ENCODE measurements at regions not wholly inside any gene's neighbourhood (a gene's known extent, or its start where the extent isn't known, plus 50 kb on each side); places are given as distances from the start of the nearest gene placed in this dataset.
"Not testable (repeated sequence)": the region's sequence is repeated elsewhere in the genome, so short reads cannot be mapped to it uniquely, and the experiment has no call there.

DNA sequence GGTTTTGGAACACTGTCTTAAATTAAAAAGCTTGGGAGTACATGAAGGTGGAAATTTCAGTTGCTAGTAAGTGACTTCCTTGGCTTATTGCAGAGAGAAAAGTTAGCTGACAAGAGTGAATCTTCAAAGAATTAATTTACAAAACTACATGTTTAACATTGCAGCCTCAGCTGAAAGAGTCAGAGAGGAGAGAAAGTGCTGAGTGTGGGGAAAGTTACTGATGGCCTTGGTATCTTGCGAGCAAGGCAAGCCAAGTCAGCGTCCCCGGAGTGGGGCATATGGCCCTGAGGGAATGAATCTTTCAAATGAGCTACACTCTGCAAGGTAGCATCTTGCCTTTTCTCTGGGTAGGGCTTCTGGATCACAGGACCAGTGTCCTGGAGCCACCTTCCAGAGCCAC lies 131.3 kb downstream of the LPIN1 start:
- Histone ChIP-seq H3K36me3 (no peaks in the 10 kb centered on the region), H3K27me3 (no peaks in the 10 kb centered on the region)
- intact Hi-C loops (cut with DNase I; ENCODE audit: low total_unique reads) = no loop called here

DNA sequence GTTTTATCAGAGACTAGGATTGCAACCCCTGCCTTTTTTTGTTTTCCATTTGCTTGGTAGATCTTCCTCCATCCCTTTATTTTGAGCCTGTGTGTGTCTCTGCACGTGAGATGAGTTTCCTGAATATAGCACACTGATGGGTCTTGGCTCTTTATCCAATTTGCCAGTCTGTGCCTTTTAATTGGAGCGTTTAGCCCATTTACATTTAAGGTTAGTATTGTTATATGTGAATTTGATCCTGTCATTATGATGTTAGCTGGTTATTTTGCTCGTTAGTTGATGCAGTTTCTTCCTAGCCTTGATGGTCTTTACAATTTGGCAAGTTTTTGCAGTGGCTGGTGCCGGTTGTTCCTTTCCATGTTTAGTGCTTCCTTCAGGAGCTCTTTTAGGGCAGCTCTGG lies 138.8 kb downstream of the LPIN1 start:
- DNase-seq; H3K27me3 ChIP-seq; H3K4me1 ChIP-seq; H3K27ac ChIP-seq; intact Hi-C loops (cut with DNase I; ENCODE audit: low total_unique reads); H3K4me3 ChIP-seq; H3K36me3 ChIP-seq: not testable (repeated sequence)
- H3K9me3 ChIP-seq = peaks cover 0 to 16% (median under 1%) of the 10 kb centered on the region in 3 donors

More for the DNA sequence above, 131.3 kb downstream of the LPIN1 start:
- TF ChIP-seq, protein P1, sequence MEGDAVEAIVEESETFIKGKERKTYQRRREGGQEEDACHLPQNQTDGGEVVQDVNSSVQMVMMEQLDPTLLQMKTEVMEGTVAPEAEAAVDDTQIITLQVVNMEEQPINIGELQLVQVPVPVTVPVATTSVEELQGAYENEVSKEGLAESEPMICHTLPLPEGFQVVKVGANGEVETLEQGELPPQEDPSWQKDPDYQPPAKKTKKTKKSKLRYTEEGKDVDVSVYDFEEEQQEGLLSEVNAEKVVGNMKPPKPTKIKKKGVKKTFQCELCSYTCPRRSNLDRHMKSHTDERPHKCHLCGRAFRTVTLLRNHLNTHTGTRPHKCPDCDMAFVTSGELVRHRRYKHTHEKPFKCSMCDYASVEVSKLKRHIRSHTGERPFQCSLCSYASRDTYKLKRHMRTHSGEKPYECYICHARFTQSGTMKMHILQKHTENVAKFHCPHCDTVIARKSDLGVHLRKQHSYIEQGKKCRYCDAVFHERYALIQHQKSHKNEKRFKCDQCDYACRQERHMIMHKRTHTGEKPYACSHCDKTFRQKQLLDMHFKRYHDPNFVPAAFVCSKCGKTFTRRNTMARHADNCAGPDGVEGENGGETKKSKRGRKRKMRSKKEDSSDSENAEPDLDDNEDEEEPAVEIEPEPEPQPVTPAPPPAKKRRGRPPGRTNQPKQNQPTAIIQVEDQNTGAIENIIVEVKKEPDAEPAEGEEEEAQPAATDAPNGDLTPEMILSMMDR (IDR thresholded peaks at IDR 0.05) = no peak
- no peak for DNase-seq
- Histone ChIP-seq H3K4me1 (no peaks in the 10 kb centered on the region), H3K9me3 (no peaks in the 10 kb centered on the region), H3K27ac (no peak overlapping the region), H3K4me3 (no peak overlapping the region)

DNA sequence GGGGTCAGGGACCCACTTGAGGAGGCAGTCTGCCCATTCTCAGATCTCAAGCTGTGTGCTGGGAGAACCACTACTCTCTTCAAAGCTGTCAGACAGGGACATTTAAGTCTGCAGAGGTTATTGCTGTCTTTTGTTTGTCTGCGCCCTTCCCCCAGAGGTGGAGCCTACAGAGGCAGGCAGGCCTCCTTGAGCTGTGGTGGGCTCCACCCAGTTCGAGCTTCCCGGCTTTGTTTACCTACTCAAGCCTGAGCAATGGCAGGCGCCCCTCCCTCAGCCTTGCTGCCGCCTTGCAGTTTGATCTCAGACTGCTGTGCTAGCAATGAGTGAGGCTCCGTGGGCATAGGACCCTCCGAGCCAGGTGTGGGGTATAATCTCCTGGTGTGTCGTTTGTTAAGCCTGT lies 140.5 kb downstream of the LPIN1 start:
- H3K27ac ChIP-seq; H3K4me3 ChIP-seq; H3K4me1 ChIP-seq; DNase-seq; intact Hi-C loops (cut with DNase I; ENCODE audit: low total_unique reads); H3K27me3 ChIP-seq; H3K36me3 ChIP-seq: not testable (repeated sequence)
- peaks cover 0 to 21% (median 3%) of the 10 kb centered on the region in 3 donors for H3K9me3 ChIP-seq

DNA sequence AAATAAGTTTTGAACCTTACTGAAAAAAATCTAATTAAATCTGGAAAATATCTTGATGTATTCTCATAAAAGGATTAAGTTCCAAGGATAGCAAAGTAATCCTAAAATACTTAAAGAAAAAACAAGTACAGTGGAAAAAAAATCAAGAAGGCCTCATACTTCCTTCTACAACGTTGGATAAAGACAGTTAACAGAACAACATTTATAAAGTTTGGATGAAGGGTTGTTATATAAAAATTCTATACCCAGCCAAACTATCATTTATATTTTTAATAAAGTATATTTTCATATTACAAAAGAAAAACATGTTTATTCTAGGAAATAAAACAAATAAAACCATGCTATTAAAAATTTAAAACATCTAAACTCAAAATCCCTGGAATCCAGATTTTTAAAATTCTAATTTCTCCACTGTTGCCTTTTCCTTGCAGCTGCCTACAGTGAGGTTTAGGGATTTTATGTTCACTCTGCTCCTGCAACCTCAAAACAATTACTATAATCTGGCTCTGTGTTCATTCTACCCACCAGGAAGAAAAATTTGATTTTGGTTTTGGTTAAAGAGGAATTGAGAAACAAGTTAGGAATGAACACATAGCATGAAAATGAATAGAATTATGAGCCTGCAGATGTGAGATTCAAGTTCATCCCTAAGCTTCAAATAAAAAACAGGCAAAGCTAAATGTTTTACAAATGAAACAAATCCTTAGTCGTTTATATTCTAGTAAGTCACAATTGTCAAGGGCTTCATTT lies 142.8 kb downstream of the LPIN1 start:
- Histone ChIP-seq H3K4me3 (no peak overlapping the region), H3K27me3 (no peaks in the 10 kb centered on the region), H3K4me1 (no peaks in the 10 kb centered on the region), H3K27ac (no peak overlapping the region), H3K36me3 (no peaks in the 10 kb centered on the region), H3K9me3 (peaks cover 0 to 21% (median 3%) of the 10 kb centered on the region in 3 donors)
- TF ChIP-seq, protein P1 (IDR thresholded peaks at IDR 0.05) = no peak
- intact Hi-C loops (cut with DNase I; ENCODE audit: low total_unique reads) = no loop called here
- no peak for DNase-seq

DNA sequence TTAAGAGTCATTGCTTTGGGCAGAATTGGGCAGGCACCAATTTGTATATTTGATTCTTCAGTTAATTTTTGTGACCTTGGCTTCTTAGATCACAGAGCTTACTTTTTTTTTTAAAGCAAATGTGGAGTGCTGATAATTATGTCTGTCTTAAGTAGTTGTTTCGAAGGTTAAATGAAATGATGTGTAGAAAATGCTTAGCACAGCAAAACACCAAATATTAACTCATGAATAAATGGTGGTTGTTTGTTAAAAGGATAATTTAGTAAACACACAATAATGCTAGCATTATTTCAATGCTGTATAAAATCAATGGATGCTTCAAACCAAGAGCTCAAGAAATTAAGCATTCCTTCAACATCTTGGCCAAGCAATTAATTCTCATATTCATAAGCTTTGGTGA lies 143.4 kb downstream of the LPIN1 start:
- Histone ChIP-seq H3K27ac (no peak overlapping the region), H3K36me3 (no peaks in the 10 kb centered on the region), H3K9me3 (peaks cover 0 to 21% (median 3%) of the 10 kb centered on the region in 3 donors), H3K27me3 (no peaks in the 10 kb centered on the region), H3K4me1 (no peaks in the 10 kb centered on the region), H3K4me3 (no peak overlapping the region)
- no peak for DNase-seq
- intact Hi-C loops (cut with DNase I; ENCODE audit: low total_unique reads) = no loop called here
- TF ChIP-seq, protein P1 (IDR thresholded peaks at IDR 0.05) = no peak

DNA sequence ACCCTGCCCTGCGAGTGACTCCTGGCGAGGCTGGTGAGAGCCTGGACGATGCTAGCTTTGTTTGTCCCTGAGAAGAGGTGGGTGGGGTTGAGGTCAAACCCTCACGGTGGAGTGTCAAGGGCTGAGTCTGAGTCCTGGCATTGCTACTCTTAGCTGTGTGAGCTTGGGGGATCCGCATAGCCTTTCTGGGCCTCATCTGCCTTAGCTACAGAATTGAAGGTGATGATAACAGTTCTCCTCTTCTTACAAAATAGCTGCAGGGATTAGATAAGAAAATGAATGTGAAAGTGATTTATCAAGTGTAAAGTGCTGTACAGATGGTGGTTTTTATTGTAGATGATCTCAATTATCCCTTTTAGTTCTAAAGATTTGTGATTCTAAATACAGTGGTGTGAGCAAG lies 144.6 kb downstream of the LPIN1 start:
- H3K9me3 ChIP-seq = peaks cover 0 to 21% (median 3%) of the 10 kb centered on the region in 3 donors
- no peaks in the 10 kb centered on the region for H3K27me3 ChIP-seq
- intact Hi-C loops (cut with DNase I; ENCODE audit: low total_unique reads) = no loop called here
- H3K4me1 ChIP-seq = no peaks in the 10 kb centered on the region
- H3K27ac ChIP-seq = no peak overlapping the region
- H3K4me3 ChIP-seq = no peak overlapping the region
- H3K36me3 ChIP-seq = no peaks in the 10 kb centered on the region
- TF ChIP-seq, protein P1 (IDR thresholded peaks at IDR 0.05) = no peak
- DNase-seq = no peak

Data from tibial artery (tissue), 4 donors.